ENCODE measurements at regions not wholly inside any gene's neighbourhood (a gene's known extent, or its start where the extent isn't known, plus 50 kb on each side); places are given as distances from the start of the nearest gene placed in this dataset.

GRCh38 chr10:33070101-33070500 lies 112.1 kb upstream of the ITGB1 start:
- TF ChIP-seq CTCF (conservative IDR thresholded peaks at IDR 0.05; ENCODE audit: low read length) (no peak), EZH2phosphoT487 (IDR thresholded peaks at IDR 0.05; ENCODE audit: borderline replicate concordance) (no peak)

All from Loucy (cell line).